ENCODE measurements at regions not wholly inside any gene's neighbourhood (a gene's known extent, or its start where the extent isn't known, plus 50 kb on each side); places are given as distances from the start of the nearest gene placed in this dataset.

DNA sequence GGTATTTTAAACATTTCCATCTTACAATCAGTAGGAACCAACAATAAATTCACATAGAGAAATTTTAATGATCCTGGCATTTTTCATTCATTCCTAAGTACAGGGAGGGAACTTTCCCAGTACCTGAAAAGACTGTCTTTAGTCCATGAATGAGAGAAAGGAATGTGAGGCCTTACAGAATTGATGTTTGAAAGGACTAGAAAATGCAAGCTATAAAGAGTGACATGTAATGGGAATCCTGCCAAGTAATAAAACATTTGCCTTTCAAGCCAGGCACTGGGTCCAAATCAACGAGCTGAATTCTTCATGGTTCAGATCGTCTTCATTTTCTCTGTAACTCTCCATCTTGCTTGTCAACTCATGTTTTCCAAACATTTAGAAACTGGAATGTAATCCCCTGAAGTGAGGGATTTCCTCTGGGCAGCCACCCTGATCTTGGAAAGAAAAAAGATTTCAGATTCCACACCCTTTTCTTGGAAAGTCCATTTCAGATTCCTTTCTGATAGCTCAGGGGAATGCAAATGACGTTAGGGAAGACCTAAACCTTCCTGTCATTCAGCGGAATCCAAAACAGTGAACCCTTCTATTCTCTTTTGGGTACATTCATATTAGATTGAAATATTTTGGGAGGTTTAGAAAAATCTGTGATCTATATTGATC, 315.8 kb downstream of the SH3GL2 start:
- DNase-seq: no peak

DNA sequence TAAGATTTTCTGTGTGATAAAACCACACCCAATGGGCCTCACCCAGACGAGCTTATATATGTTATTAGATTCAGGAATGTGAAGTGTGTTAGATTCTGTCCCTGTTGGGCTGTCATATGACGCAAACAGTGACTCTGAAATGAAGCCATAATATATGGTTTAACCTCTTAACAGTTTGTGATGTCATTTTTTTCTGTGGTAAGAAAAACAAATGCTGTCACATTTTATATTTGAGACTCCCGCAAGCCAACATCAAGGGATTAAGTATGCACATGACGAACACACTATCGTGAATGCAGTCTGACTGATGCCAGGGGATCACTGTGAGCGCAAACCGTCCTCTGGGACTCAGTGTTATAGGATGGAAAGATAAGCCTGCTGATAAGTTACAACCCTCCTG, 321.7 kb downstream of the SH3GL2 start:
- DNase-seq: no peak

DNA sequence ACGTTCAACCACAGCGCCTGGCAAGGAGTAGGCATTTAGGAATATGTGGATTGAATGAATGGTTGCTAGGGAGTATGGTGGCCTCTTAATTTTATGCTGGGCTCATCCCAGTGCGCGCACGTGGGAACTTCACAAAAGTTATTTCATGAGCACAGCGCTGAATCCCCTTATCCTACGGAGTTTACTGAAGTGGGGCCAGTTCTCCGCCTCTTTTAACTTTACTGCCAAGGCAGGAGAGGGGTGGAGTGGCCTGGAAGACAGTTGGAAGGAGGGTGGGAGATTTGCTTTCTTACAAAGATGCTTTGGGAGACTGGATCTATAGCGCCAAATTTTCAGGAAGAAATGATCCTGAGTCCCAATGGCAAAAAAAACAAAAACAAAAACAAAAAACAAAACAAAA, 326.5 kb downstream of the SH3GL2 start:
- DNase-seq: no peak

DNA sequence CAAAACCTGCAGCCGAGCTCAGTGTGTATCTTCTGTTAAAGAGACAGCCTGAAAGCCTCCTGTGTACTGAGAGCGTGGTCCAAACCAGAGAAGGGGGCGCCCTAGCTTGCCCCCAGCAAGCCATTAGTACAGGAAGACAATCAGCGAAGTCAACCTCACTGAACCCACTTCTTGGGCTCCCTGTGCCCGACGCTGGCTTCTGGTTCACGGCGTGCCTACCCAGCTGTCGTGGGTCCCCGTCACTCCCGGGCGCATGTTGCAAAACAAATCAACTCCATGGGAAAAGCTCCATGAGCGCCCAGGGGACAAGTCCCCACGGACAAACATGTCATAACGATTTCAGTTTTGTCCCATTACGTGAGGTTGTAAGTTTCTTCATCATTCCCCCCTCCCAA, 326.9 kb downstream of the SH3GL2 start:
- DNase-seq: no peak

DNA sequence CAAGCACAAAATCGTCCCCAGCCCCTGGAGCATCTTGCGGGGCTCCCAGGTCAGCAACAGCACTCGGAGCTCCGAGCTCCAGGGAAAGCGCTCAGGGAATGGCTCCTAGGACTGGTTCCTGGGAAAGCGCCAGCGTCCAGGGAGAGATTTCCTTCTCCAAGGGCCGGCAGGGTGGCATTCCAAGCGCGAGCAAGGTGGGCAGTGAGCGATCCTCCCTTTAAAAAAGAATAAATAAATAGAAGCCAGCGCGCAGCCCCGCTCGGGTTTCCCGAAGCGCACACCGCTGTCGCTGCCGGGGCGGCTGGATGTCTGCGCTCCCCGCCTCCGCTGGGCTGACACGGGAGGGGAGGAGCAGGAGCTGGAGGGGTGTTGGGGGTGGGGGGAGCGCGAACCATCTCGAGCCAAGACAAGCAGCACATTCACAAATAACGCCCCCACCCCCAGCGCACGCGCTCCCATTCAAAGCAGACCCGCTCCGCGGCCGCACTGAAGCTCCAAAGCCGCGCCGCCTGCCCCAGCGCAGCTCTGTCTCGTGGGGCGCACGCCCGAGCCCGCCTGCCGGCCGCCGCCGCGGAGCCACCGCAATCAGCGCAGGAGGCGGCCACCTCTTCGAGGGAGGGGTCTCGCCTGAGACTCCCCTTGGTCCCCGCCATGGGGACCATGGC, 327.4 kb downstream of the SH3GL2 start:
- DNase-seq: no peak

DNA sequence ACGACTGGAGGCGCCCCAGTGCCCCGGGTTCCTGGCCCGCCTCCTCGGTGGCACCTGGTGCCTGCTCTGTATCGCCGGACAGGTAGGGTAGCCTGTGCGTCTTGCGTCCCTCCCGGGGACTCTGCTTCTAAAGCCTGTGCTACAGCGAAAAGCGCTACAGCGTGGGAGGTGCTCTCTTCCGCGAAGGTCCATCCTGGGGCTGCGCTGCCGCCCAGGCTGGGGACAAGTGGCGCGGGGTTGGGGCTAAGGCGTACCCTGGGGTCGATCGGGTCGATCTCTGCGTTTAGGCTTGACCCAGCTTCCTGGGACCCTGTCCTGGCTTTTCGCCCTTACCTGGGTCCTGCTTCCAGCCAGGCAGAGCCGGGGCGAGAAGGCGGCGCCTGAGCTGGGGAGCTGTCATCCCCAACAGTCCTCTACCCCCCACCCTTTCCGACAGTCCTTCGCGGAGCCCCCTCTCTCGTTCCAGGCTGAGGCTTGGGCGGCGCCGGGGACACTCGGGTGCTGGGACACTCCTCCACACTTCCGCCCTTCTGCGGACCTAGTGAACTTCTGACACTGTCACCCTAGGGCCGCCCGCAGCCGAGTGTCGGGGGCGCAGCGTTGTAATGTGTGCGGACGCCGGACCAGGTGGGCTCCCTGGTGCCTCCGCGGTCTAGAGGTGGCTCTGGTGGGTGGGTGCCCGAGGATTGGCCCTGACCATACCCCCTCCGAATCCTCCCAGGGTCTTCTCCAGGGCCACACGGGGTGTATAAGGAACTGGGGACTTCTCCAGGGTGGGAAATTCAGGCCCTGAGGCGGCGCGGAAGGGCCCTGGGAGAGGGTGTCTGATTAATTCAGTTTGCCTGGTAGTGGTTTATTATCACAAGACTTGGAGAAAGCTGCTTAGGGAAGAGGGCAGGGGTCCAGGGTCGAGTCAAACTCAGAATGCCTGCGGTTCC, 328.2 kb downstream of the SH3GL2 start:
- no peak for DNase-seq

DNA sequence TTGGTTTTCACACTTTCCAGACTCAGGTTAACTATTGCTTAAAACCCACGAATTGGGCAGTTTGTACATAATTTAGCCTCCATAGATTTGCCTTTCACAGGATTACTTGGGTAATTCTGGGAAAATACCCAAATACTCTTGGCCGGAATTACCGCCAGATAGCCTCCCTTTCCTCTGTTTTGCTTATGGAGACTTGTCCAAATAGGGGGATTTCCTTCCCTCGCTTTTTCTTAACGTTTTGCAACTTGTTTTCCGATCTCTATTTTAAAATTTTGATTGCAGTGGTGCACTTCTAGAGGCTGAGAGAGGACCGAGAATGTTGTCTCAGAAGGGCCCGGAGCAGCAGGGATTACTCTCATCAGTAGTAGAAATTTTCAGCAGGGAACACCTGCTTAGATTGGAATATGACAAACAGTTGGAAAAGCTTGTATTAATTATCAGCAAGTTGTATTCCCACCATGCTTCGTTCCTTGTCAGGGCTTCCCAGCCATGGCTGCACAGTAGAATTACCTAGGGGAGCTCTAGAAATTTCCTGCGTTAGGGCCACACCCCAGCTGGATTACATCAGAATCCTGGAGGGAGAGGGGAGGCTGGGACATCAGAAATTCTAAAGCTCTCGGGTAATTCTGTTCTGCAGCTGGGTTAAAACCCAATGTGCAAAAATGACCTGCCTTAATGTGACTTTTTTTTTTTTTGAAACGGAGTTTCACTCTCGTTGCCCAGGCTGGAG, 329.1 kb downstream of the SH3GL2 start:
- DNase-seq: no peak

DNA sequence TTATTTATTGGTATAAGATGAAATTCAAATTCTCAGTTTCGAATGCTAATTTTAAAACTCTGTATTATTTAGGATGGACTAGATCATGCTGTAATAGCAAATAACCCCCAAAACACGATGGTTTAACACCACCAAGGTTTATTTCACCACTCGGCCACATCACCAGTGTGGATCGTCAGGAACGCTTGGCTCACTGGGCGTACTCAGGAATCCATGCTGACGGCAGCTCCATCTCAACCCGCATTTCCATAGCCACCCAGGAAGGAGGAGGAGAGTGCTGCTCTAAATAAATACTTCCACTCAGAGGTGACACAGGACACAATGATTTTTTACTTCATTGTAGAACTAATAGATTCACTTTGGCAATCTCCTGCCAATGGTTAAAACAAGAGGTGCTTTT, 347.4 kb downstream of the SH3GL2 start:
- no peak for DNase-seq

DNA sequence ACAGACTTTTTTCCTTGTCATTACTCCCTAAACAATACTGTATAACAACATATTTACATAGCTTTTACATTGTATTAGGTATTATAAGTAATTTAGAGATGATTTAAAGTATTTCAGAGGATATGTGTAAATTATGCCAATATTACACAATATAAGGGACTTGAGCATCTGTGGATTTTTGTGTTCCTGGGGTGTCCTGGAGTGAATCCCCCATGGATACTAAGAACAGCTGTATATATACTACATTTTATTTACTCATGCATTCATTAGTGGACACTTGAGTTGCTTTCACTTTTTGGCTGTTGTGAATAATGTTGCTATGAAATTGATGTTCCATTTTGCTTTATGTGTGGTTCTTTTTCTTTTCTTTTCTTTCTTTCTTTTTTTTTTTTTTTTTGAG, 348.8 kb downstream of the SH3GL2 start:
- DNase-seq: no peak

DNA sequence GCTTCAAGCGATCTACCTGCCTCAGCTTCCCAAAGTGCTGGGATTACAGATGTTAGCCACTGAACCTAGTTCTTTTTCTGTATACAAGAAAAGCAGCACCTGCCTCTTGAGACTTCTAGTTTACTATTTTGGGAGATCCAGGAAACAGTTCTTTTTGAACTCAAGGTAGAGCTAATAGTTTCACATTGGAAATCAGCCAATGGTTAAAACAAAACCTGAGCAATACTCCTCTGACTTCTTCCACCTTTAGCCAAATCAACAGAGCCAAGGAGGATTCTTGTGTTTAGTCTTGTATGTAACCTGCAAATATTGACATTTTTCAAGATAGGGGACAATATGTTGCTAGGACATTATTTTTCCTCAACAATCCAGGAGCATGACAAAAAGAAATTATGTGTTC, 349.4 kb downstream of the SH3GL2 start:
- no peak for DNase-seq

DNA sequence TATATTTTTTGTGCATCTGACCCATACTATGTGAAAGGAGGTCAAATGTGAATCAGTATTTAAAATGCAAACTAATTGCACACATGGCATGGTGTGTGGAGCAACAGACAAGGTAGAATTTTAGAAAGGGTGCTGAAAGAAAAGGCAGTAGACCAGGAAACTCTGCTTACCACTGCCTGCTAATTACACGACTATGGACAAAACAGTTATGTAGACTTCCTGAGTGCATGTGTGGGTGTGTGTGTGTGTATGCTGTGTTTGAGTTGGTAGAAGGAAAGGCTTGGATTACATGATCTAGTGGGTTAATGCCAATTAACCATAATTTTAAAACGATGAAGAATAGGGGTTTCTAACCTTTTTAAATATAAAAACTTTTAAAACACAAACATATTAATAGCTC, 349.9 kb downstream of the SH3GL2 start:
- no peak for DNase-seq

DNA sequence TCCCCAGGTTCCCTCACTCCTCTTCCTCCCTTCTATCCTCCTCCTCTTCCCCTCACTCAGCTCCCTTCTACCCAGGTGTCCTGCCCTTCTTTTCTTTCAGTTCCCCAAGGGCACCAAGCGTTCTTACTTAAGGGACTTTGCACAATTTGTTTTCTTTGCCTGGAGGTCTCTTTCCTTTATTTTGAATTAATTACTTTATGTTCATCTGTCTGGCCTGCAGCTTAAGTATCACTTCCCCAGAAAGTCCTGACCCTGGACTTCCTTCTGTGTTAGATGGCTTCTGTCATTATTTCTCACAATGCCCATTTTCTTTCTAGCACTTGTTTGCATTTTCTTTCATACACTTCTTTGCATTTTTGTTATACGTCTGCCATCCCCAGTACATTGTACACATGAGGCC, 350.6 kb downstream of the SH3GL2 start:
- no peak for DNase-seq

DNA sequence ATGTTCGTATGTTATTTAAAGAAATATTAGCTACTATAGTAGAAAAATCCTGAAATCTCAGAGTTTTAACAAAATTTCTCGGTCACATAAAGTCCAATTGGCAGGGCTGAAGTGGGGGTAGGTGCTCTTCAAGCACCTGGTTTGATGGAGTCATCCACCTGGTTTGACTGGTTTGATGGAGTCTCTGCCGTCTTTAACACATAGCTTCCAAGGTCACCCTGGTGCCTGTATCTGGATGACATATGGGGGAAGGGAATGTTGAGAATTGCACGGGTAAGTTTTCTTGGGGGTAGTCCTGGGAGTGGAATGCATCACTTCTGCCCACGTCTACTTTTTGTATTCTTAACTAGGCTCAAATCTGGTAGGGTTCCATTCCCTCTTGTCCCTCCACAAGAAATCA, 351.2 kb downstream of the SH3GL2 start:
- DNase-seq: no peak

DNA sequence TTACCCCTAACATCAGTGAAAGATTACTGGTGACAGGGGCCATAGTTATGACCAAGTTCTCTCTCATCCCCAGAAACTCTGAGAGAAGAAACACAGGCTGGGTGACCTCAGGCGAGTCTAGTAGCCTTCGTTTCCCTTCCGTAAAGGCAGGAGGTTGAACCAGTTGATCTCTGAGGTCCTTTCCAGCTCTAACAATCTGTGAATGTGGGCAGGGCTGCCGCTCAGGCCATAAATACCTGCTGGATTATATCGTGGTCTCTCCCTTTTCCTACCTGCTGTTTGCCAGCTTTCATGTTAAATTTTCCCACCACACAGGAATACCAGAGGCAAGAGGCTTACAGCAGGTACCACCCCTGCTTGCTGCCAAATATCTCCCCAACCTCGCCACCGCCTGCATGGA, 357.5 kb downstream of the SH3GL2 start:
- no peak for DNase-seq

DNA sequence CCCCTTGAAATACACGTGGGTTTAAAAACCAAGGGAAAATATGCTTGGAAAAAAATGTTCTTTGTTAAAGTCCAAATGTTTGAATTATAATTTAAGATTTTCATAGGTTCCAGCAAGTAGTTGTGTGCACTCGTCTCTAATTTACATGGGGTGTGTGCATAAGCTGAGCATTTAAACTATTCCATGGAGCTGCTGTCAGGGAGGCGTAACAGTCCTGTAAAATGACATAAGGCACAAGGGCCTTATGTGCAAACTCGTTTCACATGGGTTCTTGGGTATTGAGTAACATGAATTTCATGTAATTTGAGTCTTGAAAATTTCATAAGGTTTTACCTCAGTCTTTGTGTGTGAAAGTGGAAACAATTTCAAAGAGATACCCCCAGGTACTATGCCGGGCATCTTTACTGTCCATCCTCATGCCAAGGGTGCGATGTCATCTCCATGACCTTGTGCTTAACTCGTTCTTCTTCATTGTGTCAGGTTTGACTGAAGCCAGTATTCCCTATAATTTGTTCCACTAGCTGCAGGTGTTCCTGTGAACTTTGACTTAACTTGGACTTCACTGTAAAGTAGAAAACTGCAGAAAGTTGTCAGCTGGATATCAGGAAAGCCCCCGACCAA, 359.3 kb downstream of the SH3GL2 start:
- no peak for DNase-seq

DNA sequence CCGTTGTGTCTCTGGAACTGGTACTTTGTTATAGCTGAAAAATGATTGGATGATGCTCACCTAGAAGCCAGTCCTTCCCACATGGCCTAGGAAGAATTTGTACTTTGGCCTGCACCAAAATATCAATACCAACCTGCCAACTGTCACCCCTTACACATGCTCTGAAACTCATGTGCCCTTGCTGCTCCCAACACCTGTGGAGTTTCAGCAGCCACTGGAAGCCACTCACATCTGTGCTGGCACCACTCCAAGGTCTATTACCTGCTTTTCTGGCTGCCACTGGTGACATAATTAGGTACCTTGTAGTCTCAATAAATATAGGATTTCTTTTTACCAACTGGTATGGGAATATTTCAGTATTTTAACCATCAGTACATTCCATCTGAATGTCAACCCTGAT, 363.6 kb downstream of the SH3GL2 start:
- DNase-seq: no peak

DNA sequence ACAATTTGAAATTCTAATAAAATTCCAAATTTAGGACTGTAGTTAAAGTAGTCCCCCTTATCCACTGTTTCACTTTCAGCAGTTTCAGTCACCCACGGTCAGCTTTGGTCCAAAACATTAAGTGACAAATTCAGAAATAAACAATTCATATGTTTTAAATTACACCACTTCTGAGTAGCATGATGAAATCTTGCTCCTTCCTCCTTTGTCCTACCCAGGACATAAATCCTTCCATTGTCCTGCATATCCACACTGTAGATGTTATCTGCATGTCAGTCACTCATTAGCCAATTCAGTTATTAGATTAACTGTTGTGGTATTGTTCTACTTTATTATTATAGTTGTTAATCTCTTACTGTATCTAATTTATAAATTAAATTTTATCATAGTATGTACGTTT, 376.5 kb downstream of the SH3GL2 start:
- no peak for DNase-seq

DNA sequence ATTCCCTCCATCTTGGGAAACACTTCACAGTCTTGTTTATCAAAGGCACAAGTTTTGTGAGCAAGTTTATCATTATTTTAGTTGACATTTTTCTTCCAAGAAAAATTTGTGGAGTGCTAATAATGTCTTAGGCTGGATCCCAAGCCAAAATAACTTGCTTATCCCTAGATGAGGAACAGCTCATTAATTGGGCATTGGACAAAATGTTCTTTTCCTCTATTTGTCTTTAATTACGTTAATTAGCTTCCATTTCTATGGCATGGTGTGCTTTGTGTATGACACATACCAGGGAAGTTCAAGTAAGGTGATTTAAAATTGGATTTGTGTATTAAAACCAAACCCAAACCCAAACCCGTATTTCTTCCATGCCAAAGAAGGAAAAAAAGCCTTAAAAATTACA, 379.5 kb downstream of the SH3GL2 start:
- DNase-seq: no peak

DNA sequence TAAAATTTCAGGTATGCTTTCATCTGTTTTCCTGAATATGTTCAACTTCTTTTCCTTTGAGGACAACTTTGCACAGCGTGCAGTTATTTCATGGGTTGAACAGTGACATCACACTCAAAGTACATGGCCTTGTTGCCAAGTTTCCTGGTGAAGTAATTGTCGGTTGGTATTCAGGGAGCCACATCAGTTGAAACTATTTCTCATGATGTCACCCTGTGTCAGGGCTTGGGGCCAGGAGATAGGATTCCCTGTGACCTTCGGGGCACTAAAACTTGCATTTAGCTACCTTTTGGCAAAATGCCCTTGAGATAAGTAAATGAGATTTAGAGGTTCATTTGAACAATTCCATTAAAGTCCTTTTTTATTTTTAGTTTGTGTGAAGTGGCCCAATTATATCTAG, 383.9 kb downstream of the SH3GL2 start:
- DNase-seq: no peak

DNA sequence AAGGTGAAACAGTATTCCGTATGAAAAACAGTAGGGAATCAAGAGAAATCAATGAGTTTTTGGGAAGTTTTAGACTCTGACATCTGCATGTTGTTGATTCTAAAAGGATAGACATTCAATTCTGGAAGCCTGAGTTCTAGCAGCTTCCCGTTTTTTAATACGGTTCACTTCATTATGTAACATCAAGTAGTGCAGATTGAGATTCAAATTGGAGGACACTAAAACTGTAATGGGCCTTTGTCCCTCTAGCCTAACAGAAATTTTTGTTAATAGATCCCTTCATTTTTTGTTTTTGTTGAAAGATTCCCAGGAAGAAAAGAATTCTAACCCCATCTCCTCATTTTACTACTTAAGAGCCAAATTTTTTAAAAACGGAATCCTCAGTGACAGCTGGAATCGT, 384.6 kb downstream of the SH3GL2 start:
- DNase-seq: no peak

DNA sequence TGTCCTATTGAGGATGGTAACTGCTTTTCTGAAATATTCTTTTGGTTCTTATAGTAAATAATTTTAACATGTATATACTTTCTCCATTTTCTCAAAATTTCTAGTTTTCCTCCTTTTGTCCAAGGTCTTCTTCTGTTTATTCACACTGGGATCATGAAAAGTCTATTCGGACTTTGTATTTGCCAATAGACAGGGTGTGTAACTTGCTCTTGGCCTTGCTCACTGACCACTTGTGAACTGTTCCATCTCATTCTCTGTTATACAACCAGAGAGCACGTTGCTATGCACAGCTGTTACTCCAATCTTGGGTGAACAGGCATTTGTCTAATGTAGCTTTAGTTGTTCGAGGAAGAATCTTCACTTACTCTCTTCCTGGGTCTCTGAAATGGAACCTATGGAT, 388.9 kb downstream of the SH3GL2 start:
- DNase-seq: no peak

DNA sequence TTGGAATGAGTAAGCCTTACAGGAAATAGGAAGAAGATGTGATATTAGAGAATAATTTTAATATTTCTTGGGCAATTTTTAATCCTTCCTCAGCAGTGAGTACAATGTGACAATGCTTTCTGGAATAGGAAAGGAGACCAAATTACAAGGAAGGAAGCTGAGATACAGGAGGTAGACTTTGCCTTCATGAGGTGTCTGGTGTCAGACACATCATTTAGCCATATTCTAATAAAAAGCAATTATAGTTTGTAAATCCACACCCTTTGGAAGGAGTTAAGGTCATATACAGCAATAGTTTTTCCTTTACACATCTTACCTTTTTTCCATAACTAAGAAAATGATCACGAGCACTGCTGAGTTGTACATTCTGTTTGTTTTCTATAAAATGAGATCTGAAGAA, 390.4 kb downstream of the SH3GL2 start:
- no peak for DNase-seq

DNA sequence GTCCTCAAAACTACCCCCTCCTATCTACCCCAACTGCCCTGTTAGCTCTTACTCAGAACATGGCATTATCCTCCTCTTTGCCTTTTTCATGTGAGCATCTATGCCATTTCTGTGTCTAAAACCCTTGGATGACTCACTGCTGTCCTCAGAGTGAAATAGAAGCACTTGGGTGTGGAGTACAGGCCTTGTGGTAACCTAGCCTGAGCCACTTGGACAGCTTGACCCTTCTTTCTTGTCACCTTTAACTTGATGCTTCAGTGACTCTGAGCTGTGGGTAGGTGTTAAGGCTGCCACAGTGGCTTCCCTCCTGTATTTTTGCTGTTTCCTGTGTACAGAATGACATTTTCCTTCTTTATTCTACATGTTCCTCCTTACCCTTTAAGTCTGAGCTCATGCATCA, 391.4 kb downstream of the SH3GL2 start:
- no peak for DNase-seq
